NOMO-1 (cell line): ENCODE measurements at regions not wholly inside any gene's neighbourhood (a gene's known extent, or its start where the extent isn't known, plus 50 kb on each side); places are given as distances from the start of the nearest gene placed in this dataset.

Source experiments
- DNase-seq, 2 experiments: peaks; one replicate each; lab custom pipeline; 2025; ENCODE audit not compliant: unreplicated experiment in 2 of 2; lab: John Stamatoyannopoulos, UW

DNA sequence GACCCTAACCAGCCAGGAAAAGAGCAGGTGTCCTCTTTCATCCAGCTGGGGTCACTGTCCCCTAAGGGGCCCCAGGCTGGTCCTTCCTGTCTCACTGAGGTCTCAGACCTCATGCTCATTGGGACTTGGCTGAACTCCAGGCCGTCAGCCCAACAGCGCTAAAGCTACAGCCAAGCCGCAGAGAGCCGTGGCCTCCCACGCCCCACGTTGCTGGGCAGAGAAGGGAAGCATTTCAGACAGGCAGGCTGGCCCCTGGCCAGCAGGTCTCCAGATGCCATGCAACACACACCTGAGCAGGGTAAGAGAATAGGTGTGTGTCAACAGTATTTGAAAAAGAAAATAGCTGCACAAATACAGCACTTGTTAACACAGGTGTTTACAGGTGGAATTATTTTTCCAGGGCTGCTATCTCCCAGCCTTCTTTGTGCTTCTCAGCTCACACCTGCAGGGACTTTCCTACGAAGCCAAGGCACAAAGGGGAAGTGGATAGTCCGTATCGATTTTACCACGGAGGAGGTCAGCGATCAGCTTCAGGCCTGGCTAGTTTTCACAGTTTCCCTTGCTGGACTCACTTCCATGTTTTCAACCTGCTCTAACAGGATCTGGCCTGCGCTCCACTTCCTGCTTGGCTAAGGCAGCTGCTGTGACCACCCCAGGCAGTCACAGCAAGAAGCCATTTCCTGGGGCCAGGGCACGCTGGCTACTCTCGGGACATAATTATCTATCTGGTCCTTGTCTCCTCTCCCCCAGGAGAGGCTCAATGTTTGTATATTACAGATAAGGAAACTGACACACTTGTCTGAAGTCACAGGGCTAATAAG lies 156.1 kb upstream of the ID2 start:
- peak; percentile 55 to 66 for DNase-seq

DNA sequence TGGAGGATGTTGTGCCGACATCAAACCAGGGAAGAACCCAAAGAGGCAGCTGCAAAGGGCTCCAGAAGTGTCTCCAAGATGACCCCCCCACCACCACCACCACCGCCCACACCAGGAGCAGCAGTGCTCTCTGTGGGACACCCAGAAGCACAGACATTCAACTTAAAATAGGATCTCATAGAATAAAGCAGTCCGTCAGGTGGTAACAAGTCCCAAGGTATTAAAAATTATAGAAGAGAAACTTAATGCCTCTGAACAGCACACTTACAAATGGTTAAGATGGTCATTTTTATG lies 155.5 kb upstream of the ID2 start:
- no peak for DNase-seq

DNA sequence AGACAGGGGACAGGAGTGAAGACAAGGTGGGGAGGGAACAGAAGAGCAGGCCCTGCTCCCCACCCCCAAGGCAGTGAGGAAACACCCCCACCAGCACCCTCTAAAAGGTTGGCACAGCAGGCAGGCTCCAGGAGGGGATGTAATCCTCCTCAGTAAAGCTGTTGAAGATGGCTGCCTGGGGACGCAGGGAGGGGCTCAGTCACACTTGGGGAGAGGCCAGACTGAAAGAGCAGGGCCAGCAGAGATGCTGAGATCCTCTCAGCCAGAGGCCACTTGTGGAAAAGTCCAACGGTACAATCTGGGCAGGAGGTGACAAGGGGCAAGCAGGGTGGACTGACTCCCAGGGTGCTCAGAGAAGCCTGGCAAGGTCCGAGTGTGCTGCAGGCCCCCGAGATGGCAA lies 154.8 kb upstream of the ID2 start:
- DNase-seq = no peak

DNA sequence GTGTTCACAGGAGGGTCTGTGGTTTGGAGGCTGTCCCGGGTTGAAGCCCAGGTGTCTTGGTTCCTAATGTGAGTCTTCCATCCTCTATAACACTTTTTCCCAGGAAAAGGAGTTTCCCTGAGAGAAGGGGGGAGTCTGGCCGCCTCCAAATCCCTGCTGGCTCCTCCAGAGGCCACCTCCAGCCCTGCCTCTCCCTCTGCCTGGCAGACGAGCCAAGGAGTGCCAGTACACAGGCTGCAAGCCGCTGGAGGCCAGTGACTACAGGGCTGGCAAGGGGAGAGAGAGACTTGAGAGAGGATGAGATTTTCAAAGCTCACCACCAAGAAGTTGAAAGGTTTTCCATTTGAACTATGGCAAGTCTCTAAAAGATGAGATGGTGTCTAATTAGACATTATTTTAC lies 154.2 kb upstream of the ID2 start:
- no peak for DNase-seq

DNA sequence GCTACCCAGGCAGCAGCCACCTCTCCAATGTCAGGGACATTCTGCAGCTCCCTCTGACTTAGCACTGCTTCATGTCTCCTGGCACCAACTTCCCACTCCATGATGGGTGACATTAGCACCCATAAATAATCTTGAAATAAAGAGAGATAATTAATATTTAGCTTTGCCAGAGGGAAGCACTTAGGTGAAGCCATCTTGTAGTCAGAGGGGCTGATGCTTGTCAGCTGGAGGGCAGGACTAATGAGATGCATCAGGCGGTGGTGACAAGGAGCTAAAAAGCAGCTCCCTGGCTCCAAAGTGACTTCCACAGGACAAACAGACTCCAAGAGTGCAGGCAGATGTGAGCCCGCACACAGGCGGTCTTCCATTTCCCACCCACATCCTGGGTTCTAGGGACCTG lies 153.0 kb upstream of the ID2 start:
- no peak for DNase-seq

DNA sequence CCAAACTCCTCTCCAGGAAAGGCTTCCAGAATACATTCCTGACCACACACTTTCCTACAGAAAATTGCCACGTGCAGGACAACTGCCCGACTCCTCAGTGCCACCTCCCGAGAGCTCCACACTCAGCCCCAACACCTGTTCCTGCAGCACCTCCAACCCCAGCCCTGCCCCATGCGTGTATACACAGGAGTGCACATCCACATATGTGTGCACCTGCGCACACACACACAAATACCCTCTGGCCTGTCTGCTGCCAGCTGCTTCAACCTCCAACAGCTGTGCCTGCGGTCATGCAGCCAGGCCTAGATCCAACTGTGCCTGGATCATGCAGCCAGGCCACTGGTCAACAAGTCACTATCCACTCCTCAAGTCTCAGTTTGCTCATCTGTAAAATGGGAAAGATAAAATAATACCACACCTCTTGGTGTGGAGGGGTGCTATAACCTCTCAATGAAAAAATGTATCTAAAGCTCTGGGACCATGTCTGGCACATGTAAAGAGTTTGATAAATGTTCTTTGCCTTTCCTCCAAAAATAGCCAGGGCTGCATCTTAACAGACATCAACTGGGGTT lies 152.1 kb upstream of the ID2 start:
- DNase-seq = no peak

DNA sequence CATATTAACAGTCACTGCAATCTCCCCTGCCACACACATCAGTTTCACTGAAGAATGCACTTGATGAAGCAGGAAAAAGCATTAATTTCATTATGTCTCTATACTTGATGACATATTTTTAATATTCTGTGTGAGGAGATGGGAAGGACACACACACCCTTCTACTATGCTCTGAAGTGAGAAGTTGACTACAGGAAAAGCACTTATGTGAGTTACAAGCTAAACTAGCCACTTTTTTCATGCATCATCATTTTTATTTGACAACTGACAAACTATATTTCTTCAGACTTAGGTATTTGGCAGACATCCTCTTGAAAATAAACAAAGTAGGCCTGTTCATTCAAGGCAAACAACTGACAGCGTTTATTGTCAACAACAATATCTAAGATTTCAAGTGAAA lies 150.4 kb upstream of the ID2 start:
- DNase-seq = no peak

DNA sequence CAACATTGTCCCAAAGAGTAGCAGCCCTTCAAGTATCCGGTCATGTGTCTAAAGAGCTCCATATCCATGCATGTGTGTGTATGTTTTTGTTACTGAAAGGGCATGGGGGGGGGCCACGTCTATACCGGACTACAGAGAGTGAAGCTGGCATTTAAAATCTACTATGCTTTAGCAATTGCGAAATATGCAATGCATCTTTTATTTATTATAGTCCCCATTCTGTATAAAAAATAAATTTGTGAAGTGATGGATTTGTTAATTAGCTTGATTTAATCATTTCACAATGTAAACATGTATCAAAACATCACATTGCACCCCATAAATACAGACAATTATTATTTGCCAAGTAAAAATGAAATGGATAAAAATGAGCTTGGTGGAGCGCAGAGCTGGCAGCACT lies 149.4 kb upstream of the ID2 start:
- no peak for DNase-seq

DNA sequence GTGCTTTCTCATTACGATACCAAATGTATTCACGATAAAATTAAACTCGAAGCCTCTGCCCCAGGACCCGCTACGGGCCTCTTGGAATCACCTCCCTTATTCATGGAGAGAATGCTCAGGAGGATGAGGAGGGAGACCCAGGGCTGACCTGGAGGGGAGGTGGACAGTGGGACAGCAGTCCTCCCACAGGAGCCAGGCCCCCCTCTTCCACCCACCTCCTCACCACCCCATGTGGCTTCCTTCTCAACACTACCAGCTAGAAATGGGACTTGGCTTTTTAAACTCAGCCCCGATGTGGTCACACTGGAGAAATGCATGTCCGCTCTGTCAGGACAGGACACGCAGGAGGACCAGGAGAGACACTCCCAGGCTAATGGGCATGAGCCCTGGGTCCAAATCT lies 147.9 kb upstream of the ID2 start:
- DNase-seq = no peak

DNA sequence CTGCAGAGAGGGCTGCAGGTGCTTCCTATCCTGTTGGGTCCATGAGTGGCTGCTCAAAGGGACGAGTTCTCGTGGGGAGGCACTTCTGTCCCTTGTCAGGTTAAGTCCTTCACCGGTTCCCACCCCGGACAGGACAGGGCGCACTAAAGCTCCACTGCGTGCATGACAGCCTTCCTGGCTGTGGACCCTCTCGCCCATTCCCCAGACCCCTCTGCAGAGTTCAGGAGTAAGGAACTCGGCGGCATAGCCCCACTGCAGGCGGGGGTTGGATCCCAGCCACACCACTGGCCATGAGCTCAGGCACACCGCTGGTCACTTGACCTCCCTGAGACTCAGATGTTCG lies 147.5 kb upstream of the ID2 start:
- no peak for DNase-seq

DNA sequence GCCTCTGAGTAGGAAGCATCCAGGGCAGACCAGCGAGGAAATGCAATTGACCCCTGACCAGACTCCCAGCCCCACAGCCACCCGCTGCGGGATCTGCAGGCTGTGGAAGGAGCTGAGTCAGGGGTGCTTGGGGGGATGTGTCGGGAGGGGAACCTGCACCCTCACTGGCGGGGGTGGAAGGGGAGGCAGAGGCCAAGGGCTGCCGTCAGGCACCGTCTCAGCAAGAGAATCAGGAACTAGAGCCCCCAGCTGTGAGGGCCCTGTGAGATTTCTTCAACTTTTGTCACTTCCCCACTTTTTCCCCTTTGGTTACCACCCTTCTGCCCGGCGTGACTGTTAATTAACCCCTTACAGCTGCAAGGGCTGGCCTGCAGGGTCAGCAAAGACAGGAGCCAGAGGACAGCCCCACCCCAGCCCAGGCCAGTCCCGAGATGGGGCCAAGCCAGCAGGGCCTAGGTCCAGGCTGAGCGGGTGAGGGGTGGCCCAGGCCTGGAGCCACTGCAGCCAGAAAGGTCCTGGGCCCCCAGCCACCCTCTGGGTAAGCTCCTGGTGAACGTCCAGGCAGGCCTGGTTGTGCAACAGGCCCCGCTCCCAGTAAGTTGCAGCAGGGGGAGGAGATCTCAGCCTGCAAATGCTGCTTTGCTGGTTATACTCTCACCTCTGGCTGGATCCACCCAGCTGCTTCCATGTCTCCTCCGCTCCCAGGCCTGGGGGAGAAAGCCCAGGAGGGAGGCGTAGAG lies 147.0 kb upstream of the ID2 start:
- DNase-seq = peak; percentile 92 to 95

DNA sequence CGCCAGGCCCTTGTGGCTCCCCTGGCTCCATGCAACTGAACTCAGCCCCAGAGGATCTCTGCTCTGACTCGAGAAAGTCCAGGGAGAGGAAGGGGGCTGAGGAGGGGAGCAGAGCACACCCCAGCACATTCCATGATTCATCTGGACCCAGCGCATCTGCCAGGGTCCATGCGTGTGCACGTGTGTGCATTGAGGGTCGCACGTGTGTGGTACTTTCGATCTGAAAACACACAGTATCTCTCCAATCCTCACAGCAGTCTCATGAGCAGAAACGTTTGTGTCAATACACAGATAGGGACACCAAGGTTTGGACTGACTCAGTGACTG lies 146.4 kb upstream of the ID2 start:
- no peak for DNase-seq

DNA sequence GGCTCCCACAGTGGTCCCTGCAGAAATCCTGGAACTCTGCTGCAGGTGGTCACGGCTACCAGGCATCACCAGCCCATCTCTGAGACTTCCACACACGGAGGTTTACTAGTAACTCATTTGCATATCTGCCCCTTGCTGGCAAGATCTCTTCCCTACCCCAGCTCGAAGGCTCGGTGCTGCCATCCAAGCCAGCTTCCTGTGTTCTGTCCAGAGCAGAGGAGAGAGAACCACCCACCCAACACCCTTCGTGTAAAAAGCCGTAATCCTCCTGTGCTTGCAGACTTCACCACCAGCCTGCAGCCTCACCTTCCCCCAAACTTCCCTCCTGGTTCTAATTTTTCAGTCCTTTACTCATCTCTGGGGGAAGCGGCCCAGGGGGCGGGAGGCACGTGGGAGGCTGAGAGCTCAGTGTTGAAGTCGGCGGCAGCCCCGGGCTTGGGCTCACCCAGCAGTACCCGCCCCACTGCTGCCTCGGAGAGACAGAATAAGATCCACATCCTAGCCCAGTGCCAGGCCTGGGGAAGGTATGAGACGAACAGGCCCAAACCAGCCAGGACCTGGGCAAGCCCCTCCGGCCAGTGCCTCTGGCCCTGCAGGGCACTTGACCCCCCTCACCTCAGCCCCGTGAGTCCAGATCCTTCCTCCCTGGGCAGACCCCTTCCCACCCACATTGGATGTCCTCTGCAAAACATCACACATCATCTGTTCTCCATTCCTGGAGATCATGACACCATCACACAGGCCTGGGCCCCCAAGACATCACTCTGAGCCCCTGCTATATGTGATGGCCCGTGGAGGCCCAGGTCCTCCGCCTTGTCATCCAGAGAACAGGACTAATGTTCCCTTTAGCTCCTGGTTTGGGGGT lies 145.8 kb upstream of the ID2 start:
- peak; percentile 8 to 20 for DNase-seq

DNA sequence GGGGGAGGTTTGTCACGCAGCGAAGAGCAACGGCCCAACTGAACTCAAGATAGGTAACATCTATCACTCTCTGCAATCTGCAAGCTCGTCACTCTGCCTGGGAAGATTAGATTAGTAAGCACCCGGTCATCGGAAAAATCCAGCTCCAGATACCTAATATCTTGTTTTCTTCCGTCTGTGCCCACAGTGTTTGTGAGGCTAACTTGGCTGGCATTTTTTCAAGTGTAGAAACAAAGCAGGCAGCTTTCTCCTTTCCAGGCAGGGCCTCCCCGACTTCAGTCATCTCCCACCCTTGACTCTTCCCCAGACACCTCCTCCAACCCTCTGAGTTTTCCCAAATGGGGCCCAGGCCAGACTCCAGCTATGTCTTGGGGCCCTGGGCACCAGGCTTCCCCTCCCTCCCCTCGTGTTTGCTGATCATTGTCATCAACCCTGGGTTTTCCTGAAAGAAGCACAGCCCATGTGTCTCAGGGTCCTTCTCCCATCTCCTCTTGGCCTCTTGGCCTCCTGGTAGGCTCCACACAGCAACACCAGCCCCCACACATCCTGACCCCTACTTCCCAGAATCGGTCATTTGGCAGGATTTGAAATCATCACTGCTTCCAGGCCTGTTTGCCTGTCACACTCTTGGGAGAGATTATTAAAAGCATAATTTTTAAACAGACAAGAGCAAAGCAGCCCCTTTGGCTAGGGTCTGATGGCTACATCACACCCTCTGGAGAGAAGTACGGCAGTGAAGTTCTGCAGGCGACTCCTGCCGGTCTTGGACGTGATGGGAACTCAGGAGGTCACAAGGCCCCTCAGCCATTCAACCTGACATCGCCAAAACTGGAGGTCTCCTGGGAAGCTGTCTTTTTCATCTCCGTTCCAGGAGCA lies 144.9 kb upstream of the ID2 start:
- no peak for DNase-seq

DNA sequence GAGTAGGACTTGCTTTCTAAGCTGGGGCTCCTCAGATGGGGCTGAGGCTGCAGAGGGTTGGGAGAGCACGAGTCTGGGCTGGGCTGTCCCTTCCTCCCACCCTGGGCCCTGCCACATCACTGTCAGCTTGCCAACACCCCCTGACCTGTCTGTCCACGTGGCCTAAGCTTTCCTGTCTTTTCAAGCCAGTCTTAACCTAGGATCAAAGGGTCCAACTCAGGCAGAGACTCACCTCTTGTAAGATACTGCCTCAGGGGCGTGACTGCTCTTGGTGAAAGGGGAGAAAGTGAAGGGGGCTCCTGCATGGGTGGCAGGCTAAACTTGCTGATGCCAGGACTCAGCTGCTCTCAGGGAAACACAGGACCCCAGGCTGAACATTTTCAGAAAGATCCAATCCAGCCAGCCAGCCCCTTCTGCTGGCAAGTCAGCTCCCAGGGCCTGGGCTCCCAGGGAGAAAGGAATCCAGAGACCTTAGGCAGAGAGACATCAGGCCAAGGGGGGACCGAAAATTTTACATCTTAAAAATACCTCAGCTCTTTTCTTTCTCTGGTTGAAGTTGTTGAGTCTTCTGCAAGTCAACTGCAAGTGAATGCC lies 144.2 kb upstream of the ID2 start:
- no peak for DNase-seq

DNA sequence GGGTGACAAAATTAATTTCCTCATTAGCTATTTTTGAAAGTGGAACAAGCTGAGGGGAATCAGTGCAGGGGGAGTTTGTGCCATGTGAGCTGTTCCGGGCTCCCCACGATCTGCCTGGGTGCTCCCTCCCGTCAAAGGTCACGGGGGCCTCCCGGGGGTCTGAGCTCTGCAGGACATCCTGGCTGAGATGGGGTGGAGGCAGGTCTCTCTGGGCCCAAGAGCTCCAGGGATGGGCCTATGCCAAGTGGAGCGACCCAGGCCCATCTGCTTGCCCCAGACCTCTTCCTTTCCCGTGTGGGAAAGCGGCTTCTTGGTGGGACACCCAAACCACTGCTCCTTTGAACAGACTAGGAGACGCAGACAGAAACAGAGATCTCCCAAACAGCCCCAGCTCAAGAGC lies 143.3 kb upstream of the ID2 start:
- no peak for DNase-seq

DNA sequence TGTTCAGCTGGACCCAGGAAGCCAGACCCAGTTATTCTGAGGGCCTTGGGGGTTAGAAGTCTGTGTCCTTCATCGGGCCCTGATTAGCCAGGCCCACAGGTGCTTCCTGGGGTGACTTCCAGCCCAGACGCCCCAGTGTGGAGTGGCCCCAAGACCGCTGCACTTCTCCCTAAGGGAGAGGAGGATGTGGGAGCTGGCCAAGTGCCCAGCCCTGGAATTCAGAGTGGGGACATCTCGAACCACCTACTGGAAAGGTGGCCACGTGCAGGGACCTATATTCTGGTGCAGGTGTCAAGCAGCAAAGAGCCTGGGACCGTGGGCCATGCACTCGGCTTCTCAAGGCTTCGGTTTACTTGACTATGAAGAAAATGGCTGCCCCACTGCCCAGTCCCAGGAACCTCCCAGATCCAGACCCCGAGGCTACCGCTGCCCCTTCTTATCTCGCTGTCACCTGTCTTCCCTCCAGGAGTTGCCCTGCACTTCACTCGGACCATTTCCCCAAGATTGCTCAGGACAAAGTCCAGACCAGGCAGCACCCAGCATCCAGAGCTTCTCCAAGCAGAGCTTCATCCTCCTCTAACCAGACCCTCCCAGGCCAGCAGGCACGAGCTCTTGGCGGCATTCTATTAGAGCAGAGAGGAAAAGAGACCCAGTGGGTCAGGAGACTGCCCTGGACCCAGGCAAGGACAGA lies 142.8 kb upstream of the ID2 start:
- no peak for DNase-seq

DNA sequence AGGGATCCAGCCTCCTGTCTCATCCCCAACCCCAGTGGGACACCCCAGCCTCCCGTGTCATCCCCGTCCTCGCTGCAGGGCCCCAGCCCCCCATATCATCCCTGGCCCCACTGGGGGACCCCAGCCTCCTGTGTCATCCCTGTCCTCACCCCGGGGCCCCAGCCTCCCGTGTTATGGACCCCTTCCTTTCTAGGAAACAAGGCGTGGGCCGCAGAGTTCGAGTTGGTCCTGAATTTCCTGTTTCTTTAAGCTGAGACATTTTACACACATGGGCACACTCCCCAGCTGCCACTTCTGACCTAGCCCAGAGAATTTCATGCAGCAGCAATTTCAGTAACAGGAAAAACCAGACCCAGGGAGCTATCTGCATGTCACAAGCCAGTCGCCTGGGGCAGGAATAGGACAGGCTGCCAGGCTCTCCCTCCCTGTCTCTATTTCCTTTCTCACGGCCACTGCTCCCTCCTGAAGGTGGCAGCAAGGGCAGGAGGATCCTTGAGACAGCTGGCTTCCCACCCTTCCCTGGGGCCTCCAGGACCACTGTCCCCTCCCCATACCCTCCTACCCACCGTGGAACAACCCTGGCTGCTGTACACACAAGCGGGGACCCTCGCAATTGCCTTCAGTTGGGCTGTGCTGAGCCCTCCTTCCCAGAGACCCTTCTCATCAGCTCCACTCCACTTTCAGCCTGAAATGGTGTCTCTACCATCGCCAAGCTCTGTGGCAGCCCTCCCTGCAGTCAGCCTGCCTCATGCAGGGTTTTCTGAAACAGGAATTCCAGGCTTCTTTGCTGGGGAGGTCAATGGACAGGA lies 141.9 kb upstream of the ID2 start:
- no peak for DNase-seq

DNA sequence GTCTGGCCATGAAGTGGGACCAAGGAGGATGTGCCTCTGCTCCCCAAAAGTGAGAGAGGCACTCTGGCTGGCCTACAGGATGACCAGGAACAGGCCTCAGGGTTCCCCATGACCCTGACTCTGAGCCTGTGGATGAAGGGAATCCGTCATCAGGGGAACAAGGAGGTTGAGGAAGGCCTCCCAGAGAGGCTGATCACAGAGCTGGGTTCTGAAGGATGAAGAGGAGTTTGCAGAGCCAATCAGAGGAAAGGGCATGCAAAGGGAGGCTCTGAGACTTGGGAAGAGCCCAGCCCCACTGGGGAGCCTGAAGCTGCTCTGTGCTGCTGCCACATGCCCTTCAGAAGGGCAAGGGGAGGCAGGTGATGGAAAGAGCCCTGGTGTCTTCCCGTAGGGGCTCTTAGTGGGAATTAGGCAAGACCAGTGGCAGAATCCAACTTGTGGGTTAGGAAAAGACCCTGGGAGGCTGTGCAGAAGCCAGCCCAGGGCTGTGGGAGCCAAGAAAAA lies 141.3 kb upstream of the ID2 start:
- DNase-seq = no peak
